ENCODE measurements at regions not wholly inside any gene's neighbourhood (a gene's known extent, or its start where the extent isn't known, plus 50 kb on each side); places are given as distances from the start of the nearest gene placed in this dataset.

DNA sequence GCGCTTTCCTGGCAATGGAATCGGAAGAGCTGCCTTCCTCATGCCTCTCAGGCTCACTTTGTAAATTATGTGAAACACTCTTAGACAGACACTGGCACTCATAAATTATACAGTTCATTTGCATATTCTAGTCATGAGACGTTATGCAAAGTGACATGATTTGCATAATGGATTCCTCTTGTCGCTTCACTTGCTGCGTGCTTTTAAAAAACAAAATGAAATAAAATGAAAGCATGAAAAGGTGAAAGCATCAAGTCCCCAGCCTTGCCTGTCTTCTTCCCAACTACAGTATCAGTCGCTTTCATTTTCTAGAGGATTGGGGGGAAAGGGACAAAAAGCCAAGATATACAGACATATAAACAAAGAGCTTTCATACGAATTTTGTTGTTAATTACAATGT, 252.8 kb upstream of the PMFBP1 start:
- TF ChIP-seq, protein P1, sequence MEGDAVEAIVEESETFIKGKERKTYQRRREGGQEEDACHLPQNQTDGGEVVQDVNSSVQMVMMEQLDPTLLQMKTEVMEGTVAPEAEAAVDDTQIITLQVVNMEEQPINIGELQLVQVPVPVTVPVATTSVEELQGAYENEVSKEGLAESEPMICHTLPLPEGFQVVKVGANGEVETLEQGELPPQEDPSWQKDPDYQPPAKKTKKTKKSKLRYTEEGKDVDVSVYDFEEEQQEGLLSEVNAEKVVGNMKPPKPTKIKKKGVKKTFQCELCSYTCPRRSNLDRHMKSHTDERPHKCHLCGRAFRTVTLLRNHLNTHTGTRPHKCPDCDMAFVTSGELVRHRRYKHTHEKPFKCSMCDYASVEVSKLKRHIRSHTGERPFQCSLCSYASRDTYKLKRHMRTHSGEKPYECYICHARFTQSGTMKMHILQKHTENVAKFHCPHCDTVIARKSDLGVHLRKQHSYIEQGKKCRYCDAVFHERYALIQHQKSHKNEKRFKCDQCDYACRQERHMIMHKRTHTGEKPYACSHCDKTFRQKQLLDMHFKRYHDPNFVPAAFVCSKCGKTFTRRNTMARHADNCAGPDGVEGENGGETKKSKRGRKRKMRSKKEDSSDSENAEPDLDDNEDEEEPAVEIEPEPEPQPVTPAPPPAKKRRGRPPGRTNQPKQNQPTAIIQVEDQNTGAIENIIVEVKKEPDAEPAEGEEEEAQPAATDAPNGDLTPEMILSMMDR (conservative IDR thresholded peaks at IDR 0.05; ENCODE audit: low read depth, low read length) = no peak
- no peak for TF ChIP-seq EZH2phosphoT487 (IDR thresholded peaks at IDR 0.05; ENCODE audit: borderline replicate concordance, low read length)
